GM12865 (cell line): ENCODE measurements at regions not wholly inside any gene's neighbourhood (a gene's known extent, or its start where the extent isn't known, plus 50 kb on each side); places are given as distances from the start of the nearest gene placed in this dataset.

Source experiments
- DNase-seq: peaks from one replicate; pipeline ENCODE4 v3.0.0; 2010; ENCODE audit warnings: low read depth
- H3K4me3 ChIP-seq: 2 replicates; pipeline ENCODE4 v1.5.1; 2011; ENCODE audit warnings: mild to moderate bottlenecking, low read depth, low read length, control low read depth
- TF ChIP-seq, protein P1 (sequence below): IDR thresholded peaks from 2 replicates; pipeline ENCODE4 v1.5.1; 2011; ENCODE audit warnings: low read length, control low read depth, low read depth, inconsistent platforms; ENCODE audit not compliant: insufficient read depth; ENCODE audit errors: missing control alignments

GRCh38 chr5:173699966-173700365 lies 83.5 kb upstream of the BOD1 start:
- TF ChIP-seq, protein P1, sequence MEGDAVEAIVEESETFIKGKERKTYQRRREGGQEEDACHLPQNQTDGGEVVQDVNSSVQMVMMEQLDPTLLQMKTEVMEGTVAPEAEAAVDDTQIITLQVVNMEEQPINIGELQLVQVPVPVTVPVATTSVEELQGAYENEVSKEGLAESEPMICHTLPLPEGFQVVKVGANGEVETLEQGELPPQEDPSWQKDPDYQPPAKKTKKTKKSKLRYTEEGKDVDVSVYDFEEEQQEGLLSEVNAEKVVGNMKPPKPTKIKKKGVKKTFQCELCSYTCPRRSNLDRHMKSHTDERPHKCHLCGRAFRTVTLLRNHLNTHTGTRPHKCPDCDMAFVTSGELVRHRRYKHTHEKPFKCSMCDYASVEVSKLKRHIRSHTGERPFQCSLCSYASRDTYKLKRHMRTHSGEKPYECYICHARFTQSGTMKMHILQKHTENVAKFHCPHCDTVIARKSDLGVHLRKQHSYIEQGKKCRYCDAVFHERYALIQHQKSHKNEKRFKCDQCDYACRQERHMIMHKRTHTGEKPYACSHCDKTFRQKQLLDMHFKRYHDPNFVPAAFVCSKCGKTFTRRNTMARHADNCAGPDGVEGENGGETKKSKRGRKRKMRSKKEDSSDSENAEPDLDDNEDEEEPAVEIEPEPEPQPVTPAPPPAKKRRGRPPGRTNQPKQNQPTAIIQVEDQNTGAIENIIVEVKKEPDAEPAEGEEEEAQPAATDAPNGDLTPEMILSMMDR, result no peak
- DNase-seq, result no peak
- no peak overlapping the region for H3K4me3 ChIP-seq

- no peak for DNase-seq
- TF ChIP-seq, protein P1, result no peak
- no peak overlapping the region for H3K4me3 ChIP-seq
Observed at GRCh38 chr5:173703466-173703865, 87.0 kb upstream of the BOD1 start.

- H3K4me3 ChIP-seq, result no peak overlapping the region
- TF ChIP-seq, protein P1, result no peak
- DNase-seq, result no peak
Observed at GRCh38 chr5:173704615-173705511, 88.4 kb upstream of the BOD1 start.

GRCh38 chr5:173705512-173706044 lies 89.1 kb upstream of the BOD1 start:
- TF ChIP-seq, protein P1, result no peak
- DNase-seq, result no peak
- H3K4me3 ChIP-seq, result no peak overlapping the region

GRCh38 chr5:173706700-173707099 lies 90.2 kb upstream of the BOD1 start:
- TF ChIP-seq, protein P1, result no peak
- DNase-seq, result no peak
- no peak overlapping the region for H3K4me3 ChIP-seq

GRCh38 chr5:173707392-173707791 lies 90.9 kb upstream of the BOD1 start:
- peak; percentile 70 for DNase-seq
- TF ChIP-seq, protein P1, result no peak
- H3K4me3 ChIP-seq, result no peak overlapping the region
